Ovary (tissue), 7 donors: ENCODE measurements at regions not wholly inside any gene's neighbourhood (a gene's known extent, or its start where the extent isn't known, plus 50 kb on each side); places are given as distances from the start of the nearest gene placed in this dataset.

Experiments used
- DNase-seq, 5 donors: peaks; one replicate each; pipeline ENCODE4 v3.0.0-alpha.2; 2019 to 2020
- H3K27ac ChIP-seq, 2 donors: fragments of 200-600 bp; one replicate each; pipeline versions ENCODE4 v1.5.1 to v1.8.0; 2019 to 2022
- H3K27me3 ChIP-seq: fragments of 200-600 bp; one replicate; pipeline ENCODE4 v1.8.0; 2022
- H3K36me3 ChIP-seq: fragments of 200-600 bp; sonication (generic); one replicate; pipeline ENCODE4 v1.5.1; 2019
- H3K4me1 ChIP-seq: one replicate; pipeline ENCODE4 v1.8.1; 2013; ENCODE audit warnings: mild to moderate bottlenecking, moderate library complexity; ENCODE audit not compliant: insufficient read depth
- H3K4me3 ChIP-seq: fragments of 200-600 bp; sonication (generic); one replicate; pipeline ENCODE4 v1.5.1; 2017
- H3K9me3 ChIP-seq, 2 donors: fragments of 200-600 bp in 1 of 2; sonication (generic) in 1 of 2; one replicate each; pipeline versions ENCODE4 v1.5.1 to v1.8.1; 2013 to 2019; ENCODE audit warnings: mild to moderate bottlenecking in 1 of 2, moderate library complexity in 1 of 2
- CTCF ChIP-seq, 3 donors: fragments of 450-650 bp in 2 of 3; fragments of 200-600 bp in 1 of 3; IDR thresholded peaks; one replicate each; pipeline versions ENCODE4 v1.5.1 to v1.8.0; 2016 to 2022; ENCODE audit warnings: antibody characterized with exemption in 3 of 3, mild to moderate bottlenecking in 1 of 3
- EP300 ChIP-seq: sonication (generic); formaldehyde crosslinking; IDR thresholded peaks from one replicate; pipeline ENCODE4 v1.6.1; 2017; ENCODE audit warnings: antibody characterized with exemption
- POLR2A ChIP-seq: fragments of 450-650 bp; IDR thresholded peaks from one replicate; pipeline ENCODE4 v1.6.1; 2017; ENCODE audit warnings: antibody characterized with exemption, mild to moderate bottlenecking, moderate library complexity
- WGBS, 3 donors: extraction: QIAGEN DNeasy Blood & Tissue Kit in 1 of 3; methylation state at CpG; one replicate each; pipeline versions ENCODE4 v1.1.5 to v1.1.7; 2013 to 2017; 5-methylcytosine and 5-hydroxymethylcytosine counted together
- intact Hi-C, 4 donors: fragments of 100-400 bp; cut with DNase I; formaldehyde crosslinking; loops; one replicate each; pipeline versions ENCODE4 v1.11.0 to v1.15.1; 2022 to 2023
- donor health status: DM: no; HTN: no; CAD: no; lungs with moderate emphysema.
- donor health status: DM: no; HTN: no; CAD: no.
- donor health status: Bipolar disorder and iron deficiency.
- donor health status: DM: no; HTN: no; CAD: no.
- donor health status: DM: yes; HTN: yes; CAD: no.

GRCh38 chr18:22477222-22477621 lies 59.5 kb upstream of the CTAGE1 start:
- Histone ChIP-seq H3K36me3 (no peaks in the 10 kb centered on the region), H3K27ac (no peak overlapping the region), H3K9me3 (no peaks in the 10 kb centered on the region), H3K4me1 (no peaks in the 10 kb centered on the region), H3K27me3 (no peaks in the 10 kb centered on the region), H3K4me3 (no peak overlapping the region)
- 89 to 100% (median 100%) methylated on average over 1 of the region's 1 CpG for whole genome bisulfite sequencing, 3 donors
- TF ChIP-seq POLR2A (no peak), CTCF (IDR thresholded peaks at IDR 0.05) (no peak), EP300 (no peak)
- intact Hi-C loops: no loop called here
- DNase-seq: no peak

- H3K9me3 ChIP-seq: no peaks in the 10 kb centered on the region
- no peak for DNase-seq
- intact Hi-C loops: no loop called here
These were observed 65.2 kb upstream of the CTAGE1 start for GRCh38 chr18:22482948-22483347.

GRCh38 chr18:22483407-22483806 lies 65.7 kb upstream of the CTAGE1 start:
- intact Hi-C loops: no loop called here
- DNase-seq: no peak
- TF ChIP-seq EP300: no peak
- no peak for TF ChIP-seq CTCF (IDR thresholded peaks at IDR 0.05)
- no peak for TF ChIP-seq POLR2A
- H3K9me3 ChIP-seq: no peaks in the 10 kb centered on the region
- WGBS, 3 donors: 76 to 81% (median 78%) methylated on average over 5 of the region's 5 CpGs
- H3K27me3 ChIP-seq: no peaks in the 10 kb centered on the region
- no peak overlapping the region for H3K27ac ChIP-seq
- no peak overlapping the region for H3K4me3 ChIP-seq
- no peaks in the 10 kb centered on the region for H3K4me1 ChIP-seq
- no peaks in the 10 kb centered on the region for H3K36me3 ChIP-seq

More at GRCh38 chr18:22482948-22483347, 65.2 kb upstream of the CTAGE1 start:
- TF ChIP-seq POLR2A (no peak), CTCF (IDR thresholded peaks at IDR 0.05) (no peak), EP300 (no peak)
- Histone ChIP-seq H3K27me3 (no peaks in the 10 kb centered on the region), H3K4me3 (no peak overlapping the region), H3K4me1 (no peaks in the 10 kb centered on the region), H3K27ac (no peak overlapping the region), H3K36me3 (no peaks in the 10 kb centered on the region)
- WGBS, 3 donors: 87 to 90% (median 89%) methylated on average over 3 of the region's 3 CpGs

DNA sequence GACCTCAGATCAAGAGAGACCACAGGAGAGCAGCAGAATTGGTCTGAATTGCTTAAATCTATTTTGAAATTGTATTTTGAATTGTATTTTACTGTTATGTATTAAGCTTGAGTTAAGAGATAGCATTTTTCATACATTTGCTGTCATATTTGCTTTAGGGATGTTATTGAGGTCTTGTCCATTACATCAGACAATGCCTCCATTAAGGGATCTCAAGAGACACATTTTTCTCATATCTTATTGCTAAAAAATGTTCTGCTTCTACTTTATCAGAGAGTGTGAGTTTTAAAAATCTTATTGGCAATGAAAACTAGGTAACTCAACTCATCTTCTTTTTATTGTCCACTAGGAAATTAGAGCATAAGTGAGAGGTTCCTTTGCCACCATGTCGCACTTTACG lies 66.8 kb upstream of the CTAGE1 start:
- Histone ChIP-seq H3K27me3 (no peaks in the 10 kb centered on the region), H3K4me3 (no peak overlapping the region), H3K9me3 (no peaks in the 10 kb centered on the region), H3K27ac (no peak overlapping the region), H3K4me1 (no peaks in the 10 kb centered on the region), H3K36me3 (no peaks in the 10 kb centered on the region)
- no peak for TF ChIP-seq EP300
- no peak for TF ChIP-seq CTCF (IDR thresholded peaks at IDR 0.05)
- TF ChIP-seq POLR2A: no peak
- WGBS, 3 donors: 92 to 99% (median 96%) methylated on average over 2 of the region's 2 CpGs
- intact Hi-C loops: no loop called here
- no peak for DNase-seq

- no peaks in the 10 kb centered on the region for H3K4me1 ChIP-seq
- no peaks in the 10 kb centered on the region for H3K36me3 ChIP-seq
- no peak for TF ChIP-seq EP300
- TF ChIP-seq CTCF (IDR thresholded peaks at IDR 0.05): no peak
- intact Hi-C loops: no loop called here
- WGBS, 3 donors: 73 to 80% (median 74%) methylated on average over 6 of the region's 6 CpGs
- DNase-seq: no peak
- no peak overlapping the region for H3K27ac ChIP-seq
- no peaks in the 10 kb centered on the region for H3K9me3 ChIP-seq
- H3K4me3 ChIP-seq: no peak overlapping the region
- no peaks in the 10 kb centered on the region for H3K27me3 ChIP-seq
These were observed 68.1 kb upstream of the CTAGE1 start for GRCh38 chr18:22485808-22486244.
